GM21367 (cell line): ENCODE measurements at regions not wholly inside any gene's neighbourhood (a gene's known extent, or its start where the extent isn't known, plus 50 kb on each side); places are given as distances from the start of the nearest gene placed in this dataset.
"Not testable (repeated sequence)": the region's sequence is repeated elsewhere in the genome, so short reads cannot be mapped to it uniquely, and the experiment has no call there.

Source experiments
- ATAC-seq: cut with Tn5 transposase; IDR thresholded peaks from one replicate; pipeline ENCODE4 v1.9.1; 2021; ENCODE audit not compliant: unreplicated experiment

DNA sequence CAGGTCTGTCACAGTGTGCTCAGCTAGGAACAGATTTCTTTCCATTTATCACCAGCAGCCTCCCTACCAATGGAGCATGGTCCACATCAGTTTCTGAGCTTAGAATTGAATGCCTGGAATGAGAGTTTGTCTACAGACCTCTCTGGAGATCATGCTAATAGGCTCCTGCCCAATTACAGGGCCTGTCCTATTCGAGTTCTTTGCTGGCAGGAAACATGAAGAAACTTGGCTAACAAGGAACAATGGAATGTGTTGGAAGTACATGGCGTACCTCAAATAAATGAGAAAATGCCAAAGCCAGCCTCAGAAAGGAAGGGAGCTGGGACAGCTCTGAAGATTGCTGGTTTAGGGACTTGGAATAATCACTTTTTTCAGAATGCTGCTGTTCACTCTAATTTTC lies 186.0 kb upstream of the AKR1E2 start:
- ATAC-seq, result no peak

DNA sequence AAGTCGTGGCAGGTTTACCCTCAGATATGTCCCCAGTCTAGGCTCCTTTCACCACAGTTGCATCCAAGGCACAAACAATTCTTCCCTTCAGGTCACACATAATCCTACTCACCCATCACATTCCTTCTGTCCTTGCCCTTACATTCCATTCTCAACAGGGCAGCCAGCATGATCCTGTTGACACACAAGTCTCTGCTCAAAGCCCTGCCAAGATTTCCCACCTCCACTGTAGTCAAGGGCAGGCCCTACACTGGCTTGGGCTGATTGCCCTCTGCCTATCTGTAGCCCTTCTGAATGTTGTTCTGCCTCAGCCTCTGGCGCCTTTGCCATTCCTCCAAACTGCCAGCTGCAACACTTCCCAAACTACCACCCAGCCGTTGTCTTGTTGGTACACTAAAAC lies 187.9 kb upstream of the AKR1E2 start:
- no peak for ATAC-seq

- no peak for ATAC-seq
Measured at GRCh38 chr10:4637657-4638056, 188.3 kb upstream of the AKR1E2 start.

DNA sequence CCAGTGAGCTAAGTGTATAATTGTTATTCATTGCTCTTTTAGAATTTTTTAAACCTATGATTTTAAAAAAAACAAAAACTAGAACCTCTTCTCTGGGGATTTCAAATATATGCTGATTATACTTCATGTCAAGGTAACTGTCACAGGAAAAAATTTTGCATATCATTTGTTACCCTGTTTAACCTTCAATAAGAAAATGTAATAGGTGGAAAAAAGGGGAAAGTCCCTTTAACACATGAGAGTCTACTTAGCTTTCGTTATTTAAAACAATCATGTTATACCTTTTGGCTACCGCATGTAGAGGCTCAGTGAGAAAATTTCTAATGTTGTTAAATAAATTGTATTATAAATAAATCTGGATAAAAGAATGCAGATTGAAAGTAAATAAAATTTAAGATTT lies 190.1 kb upstream of the AKR1E2 start:
- no peak for ATAC-seq

DNA sequence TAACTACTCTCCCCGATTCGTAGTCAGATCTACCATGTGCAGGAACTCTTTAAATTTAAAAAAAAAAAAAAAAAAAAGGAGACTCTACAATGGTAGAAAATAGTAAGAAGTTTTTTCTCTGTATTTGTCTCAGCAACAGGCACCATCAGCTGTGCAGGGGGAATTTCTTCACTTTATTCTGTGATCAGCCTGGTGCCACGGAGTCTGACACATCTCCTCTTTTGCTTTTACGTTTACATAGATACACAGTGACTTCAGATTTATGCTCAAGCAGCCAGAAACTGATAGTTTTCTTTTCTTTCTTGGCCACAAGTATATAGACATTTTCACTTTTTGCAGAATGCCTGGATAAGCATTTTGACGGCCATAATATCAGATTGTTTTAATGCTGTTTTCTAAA lies 190.6 kb upstream of the AKR1E2 start:
- ATAC-seq, result no peak

- ATAC-seq, result no peak
Measured at GRCh38 chr10:4633776-4634175, 192.2 kb upstream of the AKR1E2 start.

DNA sequence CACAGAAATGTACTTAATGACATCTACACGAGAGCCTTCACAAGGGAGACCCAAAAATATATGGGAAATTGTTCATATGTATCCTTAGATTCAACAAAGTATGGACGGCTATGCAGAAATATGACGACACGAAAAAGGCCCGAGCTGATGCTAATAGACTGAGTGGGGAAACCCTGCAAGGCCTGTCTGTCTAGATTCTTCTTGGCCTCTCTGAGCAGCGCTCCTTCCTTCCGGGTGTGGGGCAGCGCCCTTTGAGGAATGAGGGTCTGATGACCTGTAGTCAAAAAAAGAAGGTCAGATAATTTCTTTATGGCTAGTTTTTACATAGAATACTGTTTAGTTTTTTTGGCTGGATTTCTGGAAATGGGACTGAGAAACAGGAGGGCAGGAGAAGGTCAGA lies 192.8 kb upstream of the AKR1E2 start:
- ATAC-seq, result no peak

GRCh38 chr10:4632757-4633156 lies 193.2 kb upstream of the AKR1E2 start:
- no peak for ATAC-seq

- ATAC-seq, result no peak
Measured at GRCh38 chr10:4626919-4627318, 199.1 kb upstream of the AKR1E2 start.

GRCh38 chr10:4623757-4624420 lies 202.1 kb upstream of the AKR1E2 start:
- ATAC-seq, result no peak

DNA sequence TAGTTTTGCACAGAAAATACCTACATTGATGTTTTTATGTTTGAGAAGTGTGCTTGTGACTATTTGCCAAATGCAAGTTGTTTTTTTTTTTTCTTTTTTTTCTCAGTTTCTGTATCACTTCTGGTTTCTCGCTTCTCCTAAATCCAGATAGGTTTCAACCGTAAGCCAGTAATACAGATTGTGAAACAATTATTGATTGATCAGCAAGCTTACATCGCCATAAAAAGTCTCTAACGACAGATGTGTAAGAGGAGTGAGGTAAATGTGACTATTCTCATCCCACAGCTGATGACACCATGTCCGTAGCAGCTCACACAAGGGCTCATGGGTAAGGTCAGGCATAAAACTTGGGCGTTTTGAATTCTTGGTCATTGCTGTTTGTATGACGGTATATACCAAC lies 202.8 kb upstream of the AKR1E2 start:
- ATAC-seq, result no peak

DNA sequence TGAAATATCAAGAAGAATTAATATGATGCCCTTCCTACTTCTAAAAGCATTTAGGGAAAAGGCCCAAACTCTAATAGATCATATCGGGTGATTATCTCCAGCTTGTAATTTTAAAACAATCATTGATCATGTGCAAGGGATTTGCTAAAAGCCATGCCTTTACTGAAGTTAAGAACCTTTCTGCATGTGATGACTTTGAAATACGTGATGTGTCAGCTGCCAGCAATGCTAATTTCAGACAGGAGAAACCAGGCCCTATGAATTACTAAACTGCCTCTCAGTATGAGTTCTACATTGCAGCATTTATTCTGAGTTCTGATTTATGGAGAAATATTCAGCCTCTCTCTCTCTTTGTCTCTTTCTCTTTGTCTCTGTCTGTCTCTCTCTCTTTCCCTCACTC lies 203.6 kb upstream of the AKR1E2 start:
- no peak for ATAC-seq

DNA sequence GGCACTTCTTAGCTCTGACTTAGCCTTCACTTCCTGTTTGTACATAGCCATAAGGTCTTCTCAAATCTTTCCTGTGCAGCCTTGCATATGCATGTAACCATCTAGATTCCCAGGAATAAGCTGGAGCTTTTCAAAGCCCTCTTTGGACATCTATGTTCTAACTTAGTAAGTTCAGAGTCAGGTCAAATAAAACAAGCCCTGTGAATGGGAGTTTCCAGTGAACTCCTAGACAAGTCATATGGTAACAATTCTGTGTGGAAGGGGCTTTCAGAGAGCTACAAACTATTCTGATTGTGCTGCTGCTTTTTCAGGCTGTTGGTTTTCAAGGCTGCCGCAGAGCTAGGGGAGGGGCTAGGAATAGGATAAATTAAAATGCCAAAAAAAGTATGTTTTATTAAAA lies 208.4 kb upstream of the AKR1E2 start:
- ATAC-seq, result no peak

- no peak for ATAC-seq
Measured at GRCh38 chr10:4615042-4615441, 211.0 kb upstream of the AKR1E2 start.

- no peak for ATAC-seq
Measured at GRCh38 chr10:4609251-4609650, 216.8 kb upstream of the AKR1E2 start.

- no peak for ATAC-seq
Measured at GRCh38 chr10:4607681-4608080, 218.3 kb upstream of the AKR1E2 start.

DNA sequence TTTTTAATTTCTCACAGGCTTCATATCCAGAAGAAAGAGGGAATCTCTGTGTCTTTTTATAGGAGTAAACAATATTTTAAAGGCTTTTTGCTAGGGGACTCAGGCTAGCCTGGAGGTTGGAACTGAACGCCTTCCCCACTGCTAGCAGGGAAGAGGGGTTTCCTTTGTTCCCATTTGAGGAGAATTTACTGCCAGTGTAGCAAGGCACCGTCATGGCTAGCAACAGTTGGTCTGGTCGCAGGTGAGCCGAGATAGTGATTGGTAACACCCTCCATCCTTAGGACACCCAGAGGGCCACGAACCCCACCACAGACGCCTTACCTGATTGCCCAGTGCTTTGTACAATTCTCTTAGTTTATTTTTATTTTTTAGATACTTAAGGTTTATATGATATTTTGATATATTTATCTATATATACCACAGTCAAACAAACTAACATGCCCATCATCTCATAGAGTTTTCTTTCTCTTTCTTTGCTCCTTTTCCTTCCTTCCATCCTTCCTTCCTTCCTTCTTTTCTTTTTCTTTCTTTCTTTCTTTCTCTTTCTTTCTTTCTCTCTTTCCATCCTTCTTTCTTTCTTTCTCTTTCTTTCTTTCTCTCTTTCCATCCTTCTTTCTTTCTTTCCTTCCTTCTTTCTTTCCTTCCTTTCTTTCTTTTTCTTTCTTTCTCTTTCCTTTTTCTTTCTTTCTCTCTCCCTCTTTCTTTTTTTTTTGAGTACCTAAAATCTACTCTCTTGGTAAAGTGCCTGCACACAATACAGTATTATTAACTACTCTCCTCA lies 219.0 kb upstream of the AKR1E2 start:
- ATAC-seq, result no peak

DNA sequence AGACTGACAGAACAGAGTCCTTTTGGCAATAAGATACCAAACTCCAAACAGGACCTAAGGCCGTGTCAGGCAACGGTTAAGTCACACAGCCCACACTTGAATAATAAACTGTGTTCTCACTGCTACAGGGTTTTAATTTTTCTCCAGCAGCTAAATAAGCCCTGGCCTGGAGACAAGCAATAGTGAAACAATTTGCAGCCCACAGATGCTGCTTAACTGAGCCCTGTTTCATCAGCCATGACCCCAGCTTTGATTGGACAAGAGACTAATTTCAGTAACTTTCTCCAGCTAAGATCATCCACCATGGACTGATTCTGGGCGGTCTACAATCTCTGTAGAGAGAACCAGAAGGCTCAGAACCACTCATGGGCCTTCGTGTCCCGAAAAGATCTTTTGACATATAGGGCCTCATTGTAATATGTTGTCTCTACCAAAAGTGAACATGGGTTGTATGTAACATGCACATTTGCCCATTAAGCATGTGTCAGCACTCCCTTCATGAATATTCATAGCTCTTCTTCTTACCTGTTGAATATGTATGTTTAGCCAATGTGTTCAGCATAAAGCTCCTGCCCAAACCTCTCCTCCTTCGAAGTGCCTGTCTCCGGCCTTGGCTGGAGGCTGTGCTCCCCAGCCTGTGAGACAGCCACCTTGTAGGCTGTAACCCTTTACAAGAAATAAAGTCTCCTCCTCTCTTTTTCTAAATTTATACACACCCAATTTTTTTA lies 223.1 kb upstream of the AKR1E2 start:
- no peak for ATAC-seq

GRCh38 chr10:4599471-4599870 lies 226.5 kb upstream of the AKR1E2 start:
- no peak for ATAC-seq

- ATAC-seq, result not testable (repeated sequence)
Measured at GRCh38 chr10:4597898-4598297, 228.1 kb upstream of the AKR1E2 start.

DNA sequence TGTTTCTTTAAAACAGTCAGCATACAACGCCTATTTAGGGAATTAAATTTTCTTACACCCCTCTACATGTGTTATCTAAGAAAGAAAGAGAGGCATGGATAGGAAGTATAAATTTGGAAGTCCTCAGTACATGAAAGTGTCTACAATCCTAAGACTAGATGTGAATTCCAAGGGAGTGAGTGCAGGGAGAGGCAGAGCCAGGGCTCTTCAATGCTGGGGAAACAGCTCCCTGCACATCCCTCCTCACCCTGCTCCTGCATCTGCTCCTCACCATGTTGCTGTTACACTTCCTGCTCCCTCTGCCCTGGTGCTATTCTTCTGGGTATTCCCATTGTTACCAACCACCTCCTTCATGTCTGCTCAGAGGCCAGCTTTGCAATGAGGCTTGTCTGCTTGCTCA lies 229.1 kb upstream of the AKR1E2 start:
- no peak for ATAC-seq

DNA sequence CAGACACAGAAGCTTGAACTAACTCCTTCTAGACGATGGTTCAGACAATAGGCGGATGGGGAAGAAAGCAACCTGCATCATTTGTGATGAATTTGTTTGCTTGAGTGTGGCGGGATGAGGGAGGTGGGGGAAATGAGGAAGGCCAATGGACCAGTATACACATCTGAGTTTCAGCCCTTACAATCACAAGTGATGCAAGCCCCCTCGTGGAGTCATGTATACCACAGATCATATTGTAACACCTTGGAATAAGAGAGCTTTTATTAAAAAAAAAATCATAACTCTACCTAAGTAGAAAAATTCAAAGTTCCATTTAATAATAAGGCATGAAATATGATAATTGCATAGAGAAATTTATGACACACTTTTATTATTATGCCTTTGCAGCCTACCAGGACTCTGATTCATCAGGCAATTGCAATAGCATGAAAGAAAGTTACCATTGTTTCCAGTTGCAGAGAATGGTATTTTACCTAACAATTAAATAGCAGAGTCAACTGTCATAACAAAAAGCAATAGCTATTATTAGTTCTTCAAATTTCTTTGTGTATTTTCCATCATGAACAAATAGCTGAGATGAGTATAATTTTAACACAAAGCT lies 230.2 kb upstream of the AKR1E2 start:
- no peak for ATAC-seq
